ENCODE measurements at regions not wholly inside any gene's neighbourhood (a gene's known extent, or its start where the extent isn't known, plus 50 kb on each side); places are given as distances from the start of the nearest gene placed in this dataset.
"Not testable (repeated sequence)": the region's sequence is repeated elsewhere in the genome, so short reads cannot be mapped to it uniquely, and the experiment has no call there.

DNA sequence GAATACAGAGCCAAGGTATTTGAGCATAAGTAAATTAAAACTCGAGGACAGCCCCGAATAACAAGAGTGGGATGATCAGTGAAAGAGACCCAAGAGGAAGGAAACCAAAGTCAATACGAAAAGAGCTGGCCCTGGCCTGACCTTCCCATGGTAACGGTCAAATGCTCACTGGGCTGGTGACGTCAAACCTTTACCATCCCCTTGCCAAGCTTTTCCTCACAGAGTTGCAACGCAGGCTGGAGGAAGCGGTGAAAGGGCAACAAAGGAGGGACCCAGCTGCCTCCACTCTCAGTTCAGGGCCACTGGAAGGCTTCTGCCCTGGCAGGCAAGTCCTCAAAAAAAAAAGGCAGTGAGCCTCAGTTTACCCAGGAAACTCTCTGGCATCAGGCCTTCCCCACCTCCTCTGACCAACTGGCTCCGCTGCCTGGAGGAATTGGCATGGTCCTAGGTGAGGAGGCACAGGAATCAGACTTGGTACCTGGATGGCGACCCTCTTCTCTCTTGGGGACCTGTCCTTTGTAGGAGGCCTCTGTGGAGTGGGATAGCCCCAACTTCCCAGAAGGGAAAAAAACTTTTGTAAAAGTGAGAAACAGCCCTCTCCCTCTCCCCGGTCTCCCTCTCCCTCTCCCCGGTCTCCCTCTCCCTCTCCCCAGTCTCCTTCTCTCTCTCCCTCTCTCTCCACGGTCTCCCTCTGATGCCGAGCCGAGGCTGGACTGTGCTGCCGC lies 212.4 kb downstream of the ANAPC1 start:
- H3K4me3 ChIP-seq (ENCODE audit: low read depth, low read length), result no peak overlapping the region
- TF ChIP-seq, protein P1, sequence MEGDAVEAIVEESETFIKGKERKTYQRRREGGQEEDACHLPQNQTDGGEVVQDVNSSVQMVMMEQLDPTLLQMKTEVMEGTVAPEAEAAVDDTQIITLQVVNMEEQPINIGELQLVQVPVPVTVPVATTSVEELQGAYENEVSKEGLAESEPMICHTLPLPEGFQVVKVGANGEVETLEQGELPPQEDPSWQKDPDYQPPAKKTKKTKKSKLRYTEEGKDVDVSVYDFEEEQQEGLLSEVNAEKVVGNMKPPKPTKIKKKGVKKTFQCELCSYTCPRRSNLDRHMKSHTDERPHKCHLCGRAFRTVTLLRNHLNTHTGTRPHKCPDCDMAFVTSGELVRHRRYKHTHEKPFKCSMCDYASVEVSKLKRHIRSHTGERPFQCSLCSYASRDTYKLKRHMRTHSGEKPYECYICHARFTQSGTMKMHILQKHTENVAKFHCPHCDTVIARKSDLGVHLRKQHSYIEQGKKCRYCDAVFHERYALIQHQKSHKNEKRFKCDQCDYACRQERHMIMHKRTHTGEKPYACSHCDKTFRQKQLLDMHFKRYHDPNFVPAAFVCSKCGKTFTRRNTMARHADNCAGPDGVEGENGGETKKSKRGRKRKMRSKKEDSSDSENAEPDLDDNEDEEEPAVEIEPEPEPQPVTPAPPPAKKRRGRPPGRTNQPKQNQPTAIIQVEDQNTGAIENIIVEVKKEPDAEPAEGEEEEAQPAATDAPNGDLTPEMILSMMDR (conservative IDR thresholded peaks at IDR 0.05; ENCODE audit: low read depth, low read length), result no peak
- DNase-seq (ENCODE audit: low read depth), result no peak

DNA sequence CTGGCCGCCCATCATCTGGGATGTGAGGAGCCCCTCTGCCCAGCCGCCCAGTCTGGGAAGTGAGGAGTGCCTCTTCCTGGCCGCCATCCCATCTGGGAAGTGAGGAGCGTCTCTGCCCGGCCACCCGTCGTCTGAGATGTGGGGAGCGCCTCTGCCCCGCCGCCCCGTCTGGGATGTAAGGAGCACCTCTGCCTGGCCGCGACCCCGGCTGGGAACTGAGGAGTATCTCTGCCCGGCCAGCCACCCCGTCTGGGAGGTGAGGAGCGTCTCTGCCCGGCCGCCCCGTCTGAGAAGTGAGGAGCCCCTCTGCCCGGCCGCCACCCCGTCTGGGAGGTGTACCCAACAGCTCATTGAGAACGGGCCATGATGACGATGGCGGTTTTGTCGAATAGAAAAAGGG lies 211.4 kb downstream of the ANAPC1 start:
- H3K4me3 ChIP-seq (ENCODE audit: low read depth, low read length); DNase-seq (ENCODE audit: low read depth): not testable (repeated sequence)

DNA sequence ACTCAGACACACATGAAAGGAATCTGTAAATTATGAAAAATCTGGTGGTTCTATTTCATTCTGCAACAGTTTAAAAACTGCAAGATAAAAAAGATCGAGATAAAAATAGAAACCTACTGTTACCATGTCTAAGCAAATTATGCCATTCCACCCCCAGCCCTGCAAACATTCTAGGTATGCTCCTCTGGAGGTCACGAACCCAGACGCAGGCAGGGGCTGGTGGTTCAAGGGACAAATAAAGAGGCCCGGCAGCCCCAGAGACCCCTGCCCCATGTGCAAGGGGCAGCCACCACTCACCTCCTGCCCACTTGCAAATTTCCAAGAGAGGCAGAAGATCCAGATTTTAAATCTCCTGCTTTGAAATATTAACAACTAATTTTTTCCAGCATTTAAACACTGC lies 210.5 kb downstream of the ANAPC1 start:
- H3K4me3 ChIP-seq (ENCODE audit: low read depth, low read length), result no peak overlapping the region
- DNase-seq (ENCODE audit: low read depth), result no peak
- TF ChIP-seq, protein P1 (conservative IDR thresholded peaks at IDR 0.05; ENCODE audit: low read depth, low read length), result no peak

DNA sequence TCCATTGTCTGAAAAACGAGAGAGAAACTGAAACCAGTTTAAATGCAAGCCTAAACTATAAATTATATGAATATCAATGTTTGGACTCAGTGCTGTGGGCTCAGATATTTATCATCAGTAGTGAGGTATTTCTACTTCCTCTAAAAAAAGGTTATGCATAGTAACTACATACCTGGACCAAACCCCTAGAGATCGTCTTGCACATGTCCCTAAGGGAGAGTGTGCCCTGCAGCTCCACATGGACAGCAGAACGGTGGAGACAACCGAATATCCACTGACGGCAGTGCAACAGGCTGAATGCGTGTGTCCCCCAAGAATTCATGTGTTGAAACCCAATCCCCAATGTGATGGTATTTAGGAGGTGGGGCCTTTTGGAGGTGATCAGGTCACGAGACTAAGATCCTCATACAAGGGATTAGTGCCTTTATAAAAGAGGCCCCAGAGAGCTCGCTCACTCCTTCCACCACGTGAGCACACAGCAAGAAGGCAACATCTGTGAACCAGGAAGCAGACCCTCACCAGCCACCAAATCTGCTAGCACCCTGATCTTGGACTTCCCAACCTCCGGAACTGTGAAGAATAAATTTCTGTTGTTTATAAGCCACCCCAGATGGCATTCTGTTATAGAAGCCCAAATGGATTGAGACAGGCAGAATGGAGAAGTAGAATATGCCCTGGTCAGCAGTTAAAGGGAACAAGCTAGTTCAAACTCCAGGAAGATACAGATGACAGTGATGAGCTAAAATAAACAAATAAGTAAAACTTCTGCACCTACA lies 208.4 kb downstream of the ANAPC1 start:
- TF ChIP-seq, protein P1 (conservative IDR thresholded peaks at IDR 0.05; ENCODE audit: low read depth, low read length), result no peak
- DNase-seq (ENCODE audit: low read depth), result no peak
- H3K4me3 ChIP-seq (ENCODE audit: low read depth, low read length), result no peak overlapping the region

DNA sequence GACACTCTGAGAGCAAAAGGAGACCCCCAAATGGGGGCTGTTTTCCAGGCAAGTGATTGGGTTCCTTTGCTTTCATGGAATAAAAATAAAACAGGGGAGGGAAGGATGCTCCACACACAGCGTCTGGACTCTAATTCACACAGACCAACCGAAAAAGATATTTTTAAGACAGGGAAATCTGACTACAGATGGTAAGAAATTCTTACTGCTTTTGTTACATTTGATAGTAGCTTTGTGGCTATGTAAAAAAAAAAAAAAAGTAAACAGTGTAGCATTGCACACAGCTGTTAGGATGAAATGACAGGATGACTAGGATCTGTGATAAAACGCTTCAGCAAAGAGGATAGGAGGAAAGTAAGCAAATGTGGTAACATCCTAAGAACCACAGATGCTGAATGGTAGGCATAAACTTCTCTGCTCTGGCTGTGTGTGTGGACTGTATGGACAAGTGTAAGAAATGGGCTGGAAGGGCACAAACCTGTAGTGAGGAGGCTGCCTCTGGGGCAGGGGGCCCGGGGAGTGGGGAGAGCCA lies 207.6 kb downstream of the ANAPC1 start:
- no peak for DNase-seq (ENCODE audit: low read depth)
- TF ChIP-seq, protein P1 (conservative IDR thresholded peaks at IDR 0.05; ENCODE audit: low read depth, low read length), result no peak
- H3K4me3 ChIP-seq (ENCODE audit: low read depth, low read length), result no peak overlapping the region

DNA sequence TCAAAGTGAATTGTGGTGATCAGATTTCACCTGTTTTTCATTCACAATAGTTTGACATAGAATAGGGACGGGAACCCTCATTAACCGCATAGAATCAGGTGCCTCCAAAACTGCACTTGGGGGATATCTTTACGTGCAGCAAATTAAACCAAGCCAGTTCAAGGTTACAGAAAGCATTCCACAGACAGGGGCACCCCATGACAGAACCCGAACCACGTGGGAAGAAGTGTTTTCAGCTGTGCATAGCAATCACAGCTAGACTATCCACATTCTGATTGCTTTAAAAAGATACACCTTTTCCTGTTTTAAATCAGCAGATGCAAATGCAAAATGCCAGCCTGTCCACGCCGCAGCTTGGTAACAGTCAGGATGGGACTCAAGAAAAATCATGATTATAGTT lies 205.8 kb downstream of the ANAPC1 start:
- TF ChIP-seq, protein P1 (conservative IDR thresholded peaks at IDR 0.05; ENCODE audit: low read depth, low read length), result no peak
- DNase-seq (ENCODE audit: low read depth), result no peak
- H3K4me3 ChIP-seq (ENCODE audit: low read depth, low read length), result no peak overlapping the region

DNA sequence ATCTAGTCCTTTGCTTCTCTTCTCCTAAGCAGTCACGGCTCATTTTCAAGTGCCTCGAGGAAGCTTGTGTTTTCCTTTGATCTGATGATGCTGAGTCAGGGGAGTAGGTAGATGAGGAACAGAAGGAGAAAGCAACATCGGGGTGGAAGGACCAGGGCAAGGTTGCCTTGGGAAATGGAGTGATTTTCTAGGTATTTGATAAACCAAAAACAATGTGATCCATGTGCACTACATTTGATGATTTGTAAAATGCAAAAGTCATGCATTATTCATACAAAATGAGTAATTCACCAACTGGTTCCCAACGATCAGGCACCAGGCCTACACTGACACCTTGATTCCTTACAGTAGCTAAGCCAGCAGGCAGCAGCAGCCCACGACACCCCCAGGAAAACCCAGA lies 205.3 kb downstream of the ANAPC1 start:
- TF ChIP-seq, protein P1 (conservative IDR thresholded peaks at IDR 0.05; ENCODE audit: low read depth, low read length), result no peak
- DNase-seq (ENCODE audit: low read depth), result no peak
- no peak overlapping the region for H3K4me3 ChIP-seq (ENCODE audit: low read depth, low read length)

Data from epithelial cell of proximal tubule (primary cell).